ENCODE measurements at regions not wholly inside any gene's neighbourhood (a gene's known extent, or its start where the extent isn't known, plus 50 kb on each side); places are given as distances from the start of the nearest gene placed in this dataset.

DNA sequence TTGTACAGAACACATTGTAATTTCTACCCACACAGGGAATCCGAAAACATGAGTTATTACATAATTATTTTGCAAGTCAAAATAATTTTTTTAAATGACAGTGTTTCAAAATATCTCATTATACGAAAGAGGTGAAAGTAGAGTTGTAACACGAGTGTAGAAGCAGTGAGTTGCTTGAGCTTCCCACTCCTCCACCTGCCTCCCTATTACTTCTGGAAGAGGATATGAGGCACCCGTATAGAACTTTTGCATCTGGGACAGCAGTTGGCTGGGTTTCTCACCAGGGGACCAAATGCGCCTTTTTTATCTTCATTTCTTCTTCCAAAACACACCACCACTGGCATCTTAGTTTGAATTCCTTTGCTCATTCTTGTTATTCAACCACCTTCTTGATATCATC lies 779.0 kb upstream of the COX7C start:
- Mint-ChIP-seq H3K27me3 (ENCODE audit: unreplicated experiment) (no peaks in the 10 kb centered on the region), H3K36me3 (ENCODE audit: insufficient read depth, unreplicated experiment) (no peaks in the 10 kb centered on the region), H3K4me1 (ENCODE audit: low read depth, unreplicated experiment) (no peaks in the 10 kb centered on the region), H3K9me3 (ENCODE audit: low read depth, unreplicated experiment) (no peaks in the 10 kb centered on the region), H3K4me3 (ENCODE audit: low read depth, unreplicated experiment) (no peak overlapping the region), H3K27ac (ENCODE audit: unreplicated experiment) (no peak overlapping the region)
- CTCF ChIA-PET, result no interaction called here
- no peak for DNase-seq
- no TSS peak for BruUV-seq (replicated peaks)
- no peak for TF ChIP-seq CTCF (IDR thresholded peaks at IDR 0.05; ENCODE audit: unreplicated experiment)
- intact Hi-C loops (cut with micrococcal nuclease; ENCODE audit: unreplicated experiment), result no loop called here

GRCh38 chr5:85841653-85842052 lies 776.1 kb upstream of the COX7C start:
- TF ChIP-seq CTCF (IDR thresholded peaks at IDR 0.05; ENCODE audit: unreplicated experiment), result no peak
- Mint-ChIP-seq H3K4me3 (ENCODE audit: low read depth, unreplicated experiment) (no peak overlapping the region), H3K9me3 (ENCODE audit: low read depth, unreplicated experiment) (peaks cover 3% of the 10 kb centered on the region), H3K27me3 (ENCODE audit: unreplicated experiment) (no peaks in the 10 kb centered on the region), H3K4me1 (ENCODE audit: low read depth, unreplicated experiment) (no peaks in the 10 kb centered on the region), H3K36me3 (ENCODE audit: insufficient read depth, unreplicated experiment) (no peaks in the 10 kb centered on the region), H3K27ac (ENCODE audit: unreplicated experiment) (no peak overlapping the region)
- BruUV-seq (replicated peaks), result no TSS peak
- CTCF ChIA-PET, result no interaction called here
- no peak for DNase-seq
- intact Hi-C loops (cut with micrococcal nuclease; ENCODE audit: unreplicated experiment), result no loop called here

GRCh38 chr5:85843535-85843934 lies 774.2 kb upstream of the COX7C start:
- Mint-ChIP-seq H3K27ac (ENCODE audit: unreplicated experiment) (no peak overlapping the region), H3K36me3 (ENCODE audit: insufficient read depth, unreplicated experiment) (no peaks in the 10 kb centered on the region), H3K9me3 (ENCODE audit: low read depth, unreplicated experiment) (peaks cover 3% of the 10 kb centered on the region), H3K27me3 (ENCODE audit: unreplicated experiment) (no peaks in the 10 kb centered on the region), H3K4me3 (ENCODE audit: low read depth, unreplicated experiment) (no peak overlapping the region), H3K4me1 (ENCODE audit: low read depth, unreplicated experiment) (no peaks in the 10 kb centered on the region)
- DNase-seq, result no peak
- no TSS peak for BruUV-seq (replicated peaks)
- CTCF ChIA-PET, result interaction anchor here (0.7 kb wide), 1 partner anchor 1173 kb away, joined by 3 read pairs; no protein-coding TSS in a partner anchor
- TF ChIP-seq CTCF (IDR thresholded peaks at IDR 0.05; ENCODE audit: unreplicated experiment), result no peak
- intact Hi-C loops (cut with micrococcal nuclease; ENCODE audit: unreplicated experiment), result no loop called here

GRCh38 chr5:85849411-85849810 lies 768.3 kb upstream of the COX7C start:
- Mint-ChIP-seq H3K36me3 (ENCODE audit: insufficient read depth, unreplicated experiment) (no peaks in the 10 kb centered on the region), H3K27ac (ENCODE audit: unreplicated experiment) (no peak overlapping the region), H3K4me1 (ENCODE audit: low read depth, unreplicated experiment) (no peaks in the 10 kb centered on the region), H3K27me3 (ENCODE audit: unreplicated experiment) (no peaks in the 10 kb centered on the region), H3K9me3 (ENCODE audit: low read depth, unreplicated experiment) (peaks cover 6% of the 10 kb centered on the region), H3K4me3 (ENCODE audit: low read depth, unreplicated experiment) (no peak overlapping the region)
- no peak for TF ChIP-seq CTCF (IDR thresholded peaks at IDR 0.05; ENCODE audit: unreplicated experiment)
- intact Hi-C loops (cut with micrococcal nuclease; ENCODE audit: unreplicated experiment), result no loop called here
- no peak for DNase-seq
- no TSS peak for BruUV-seq (replicated peaks)
- CTCF ChIA-PET, result no interaction called here

GRCh38 chr5:85865296-85865695 lies 752.4 kb upstream of the COX7C start:
- Mint-ChIP-seq H3K4me1 (ENCODE audit: low read depth, unreplicated experiment) (no peaks in the 10 kb centered on the region), H3K36me3 (ENCODE audit: insufficient read depth, unreplicated experiment) (no peaks in the 10 kb centered on the region), H3K4me3 (ENCODE audit: low read depth, unreplicated experiment) (no peak overlapping the region), H3K27me3 (ENCODE audit: unreplicated experiment) (no peaks in the 10 kb centered on the region), H3K9me3 (ENCODE audit: low read depth, unreplicated experiment) (peaks cover 6% of the 10 kb centered on the region), H3K27ac (ENCODE audit: unreplicated experiment) (no peak overlapping the region)
- CTCF ChIA-PET, result no interaction called here
- intact Hi-C loops (cut with micrococcal nuclease; ENCODE audit: unreplicated experiment), result no loop called here
- no TSS peak for BruUV-seq (replicated peaks)
- no peak for TF ChIP-seq CTCF (IDR thresholded peaks at IDR 0.05; ENCODE audit: unreplicated experiment)
- no peak for DNase-seq
